K562 (cell line): ENCODE measurements at regions not wholly inside any gene's neighbourhood (a gene's known extent, or its start where the extent isn't known, plus 50 kb on each side); places are given as distances from the start of the nearest gene placed in this dataset.

ENCODE experiments used
- HDAC6 ChIP-seq: IDR thresholded peaks from 2 replicates; pipeline ENCODE4 v1.6.1; 2012; ENCODE audit warnings: low read depth, mild to moderate bottlenecking, control low read depth, inconsistent platforms, low read length, moderate library complexity
- MCM3 ChIP-seq: fragments of 450-650 bp; IDR thresholded peaks from 2 replicates; pipeline ENCODE4 v1.6.1; 2016
- MTA2 ChIP-seq: fragments of 450-650 bp; IDR thresholded peaks from 2 replicates; pipeline ENCODE4 v1.6.1; 2016; ENCODE audit warnings: low read depth
- MTF1 ChIP-seq: fragments of 250-450 bp; sonication (Bioruptor Pico); IDR thresholded peaks from 2 replicates; pipeline ENCODE4 v1.9.0; 2021; ENCODE audit warnings: moderate library complexity, mild to moderate bottlenecking, inconsistent platforms, borderline replicate concordance
- PHF20 ChIP-seq: fragments of 450-650 bp; IDR thresholded peaks from 2 replicates; pipeline ENCODE4 v1.6.1; 2018; ENCODE audit not compliant: partially characterized antibody
- PTTG1 ChIP-seq: fragments of 450-650 bp; IDR thresholded peaks from 2 replicates; pipeline ENCODE4 v1.6.1; 2016; ENCODE audit warnings: low read depth, mild to moderate bottlenecking, missing genetic modification characterization, missing compliant biosample characterization
- RCOR1 ChIP-seq, 2 experiments: IDR thresholded peaks; 2 replicates each; pipeline ENCODE4 v1.6.1; 2012; ENCODE audit warnings: low read depth in 2 of 2, low read length in 2 of 2, borderline replicate concordance in 1 of 2, improper control_type of control experiment in 1 of 2
- TSC22D4 ChIP-seq: fragments of 450-650 bp; IDR thresholded peaks from 2 replicates; pipeline ENCODE4 v1.6.1; 2016; ENCODE audit warnings: missing genetic modification characterization, missing biosample characterization, control low read depth
- ZNF436 ChIP-seq: fragments of 250-450, 450-650 bp; sonication (Bioruptor Pico); formaldehyde crosslinking; IDR thresholded peaks from 2 replicates; pipeline ENCODE4 v1.7.0; 2020; ENCODE audit warnings: mild to moderate bottlenecking
- ZNF561 ChIP-seq: fragments of 450-650 bp; formaldehyde crosslinking; conservative IDR thresholded peaks from 2 replicates; pipeline ENCODE4 v1.4.0; 2020; ENCODE audit warnings: mild to moderate bottlenecking, moderate library complexity
- ZNF584 ChIP-seq: fragments of 200-800 bp; sonication (Bioruptor generic); IDR thresholded peaks from 2 replicates; pipeline ENCODE4 v1.6.1; 2016; ENCODE audit warnings: low read depth, mild to moderate bottlenecking, missing genetic modification characterization, missing compliant biosample characterization
- TF ChIP-seq, protein P1 (sequence below): fragments of 450-650 bp; conservative IDR thresholded peaks from 2 replicates; pipeline ENCODE4 v1.6.1; 2016; ENCODE audit warnings: missing genetic modification characterization, low read depth, mild to moderate bottlenecking, control low read depth, missing compliant biosample characterization
- TF ChIP-seq, protein P2 (sequence below): fragments of 250-450 bp; sonication (Bioruptor Pico); IDR thresholded peaks from 2 replicates; pipeline ENCODE4 v1.9.0; 2021; ENCODE audit warnings: mild to moderate bottlenecking, inconsistent platforms
- TF ChIP-seq, protein P3 (sequence below): sonication (generic); formaldehyde crosslinking; IDR thresholded peaks from 2 replicates; pipeline ENCODE4 v1.9.0; 2022; ENCODE audit warnings: mild to moderate bottlenecking, missing genetic modification reagents
- TF ChIP-seq, protein P4 (sequence below): fragments of 250-450 bp; sonication (Bioruptor Pico); IDR thresholded peaks from 2 replicates; pipeline ENCODE4 v1.5.0; 2020; ENCODE audit warnings: mild to moderate bottlenecking

DNA sequence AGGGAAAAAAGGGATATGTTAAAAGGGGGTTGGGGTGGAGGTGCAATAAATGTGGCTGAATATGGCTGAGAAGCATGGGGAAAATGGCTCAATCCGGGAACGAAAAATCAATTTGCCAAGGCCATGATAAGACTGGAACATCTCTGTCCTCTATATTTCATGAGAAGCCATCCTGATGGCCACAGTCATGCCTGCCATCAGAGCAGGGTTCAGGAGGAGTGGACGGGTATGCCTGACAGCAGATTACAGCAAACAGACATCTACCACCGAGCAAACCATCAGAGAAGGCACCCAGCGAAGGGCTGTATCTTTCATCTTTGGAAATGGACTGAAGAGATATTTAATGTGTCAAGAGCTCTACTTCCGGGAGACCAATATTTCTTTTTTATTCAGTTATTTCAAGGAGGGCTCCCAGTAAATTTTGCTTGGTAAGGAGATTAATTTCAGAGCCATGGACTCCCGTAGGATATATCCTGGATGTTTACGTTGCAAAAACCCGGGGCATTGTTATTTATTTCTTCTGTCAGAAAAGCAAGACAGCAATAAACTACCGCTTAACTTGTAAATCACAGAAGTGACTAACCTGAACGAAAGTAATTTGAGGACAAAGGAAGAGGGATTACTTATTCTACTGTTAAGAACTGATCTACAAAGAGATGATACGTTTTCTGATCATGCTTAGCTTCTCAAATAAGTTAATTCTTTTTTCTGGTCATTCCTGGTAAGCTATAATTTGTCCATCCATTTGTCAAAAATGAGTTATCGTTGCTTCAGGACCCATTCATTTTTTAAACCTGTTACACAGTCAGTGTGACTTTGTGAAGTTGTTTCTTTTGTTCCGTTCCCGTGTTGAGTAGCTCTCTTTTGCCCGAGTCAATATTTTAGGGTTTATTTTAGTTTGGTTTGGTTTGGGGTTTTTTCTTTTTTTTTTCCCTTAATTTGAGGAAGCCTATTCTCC, 80.6 kb upstream of the CHD2 start (continued):
- TF ChIP-seq PTTG1 (tag), result no peak
- TF ChIP-seq, protein P1, sequence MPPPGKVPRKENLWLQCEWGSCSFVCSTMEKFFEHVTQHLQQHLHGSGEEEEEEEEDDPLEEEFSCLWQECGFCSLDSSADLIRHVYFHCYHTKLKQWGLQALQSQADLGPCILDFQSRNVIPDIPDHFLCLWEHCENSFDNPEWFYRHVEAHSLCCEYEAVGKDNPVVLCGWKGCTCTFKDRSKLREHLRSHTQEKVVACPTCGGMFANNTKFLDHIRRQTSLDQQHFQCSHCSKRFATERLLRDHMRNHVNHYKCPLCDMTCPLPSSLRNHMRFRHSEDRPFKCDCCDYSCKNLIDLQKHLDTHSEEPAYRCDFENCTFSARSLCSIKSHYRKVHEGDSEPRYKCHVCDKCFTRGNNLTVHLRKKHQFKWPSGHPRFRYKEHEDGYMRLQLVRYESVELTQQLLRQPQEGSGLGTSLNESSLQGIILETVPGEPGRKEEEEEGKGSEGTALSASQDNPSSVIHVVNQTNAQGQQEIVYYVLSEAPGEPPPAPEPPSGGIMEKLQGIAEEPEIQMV (tag), result no peak
- no peak for TF ChIP-seq ZNF436 (CRISPR knock-in tag)
- TF ChIP-seq ZNF561 (CRISPR knock-in tag), result no peak
- TF ChIP-seq TSC22D4 (tag), result no peak
- TF ChIP-seq, protein P2, sequence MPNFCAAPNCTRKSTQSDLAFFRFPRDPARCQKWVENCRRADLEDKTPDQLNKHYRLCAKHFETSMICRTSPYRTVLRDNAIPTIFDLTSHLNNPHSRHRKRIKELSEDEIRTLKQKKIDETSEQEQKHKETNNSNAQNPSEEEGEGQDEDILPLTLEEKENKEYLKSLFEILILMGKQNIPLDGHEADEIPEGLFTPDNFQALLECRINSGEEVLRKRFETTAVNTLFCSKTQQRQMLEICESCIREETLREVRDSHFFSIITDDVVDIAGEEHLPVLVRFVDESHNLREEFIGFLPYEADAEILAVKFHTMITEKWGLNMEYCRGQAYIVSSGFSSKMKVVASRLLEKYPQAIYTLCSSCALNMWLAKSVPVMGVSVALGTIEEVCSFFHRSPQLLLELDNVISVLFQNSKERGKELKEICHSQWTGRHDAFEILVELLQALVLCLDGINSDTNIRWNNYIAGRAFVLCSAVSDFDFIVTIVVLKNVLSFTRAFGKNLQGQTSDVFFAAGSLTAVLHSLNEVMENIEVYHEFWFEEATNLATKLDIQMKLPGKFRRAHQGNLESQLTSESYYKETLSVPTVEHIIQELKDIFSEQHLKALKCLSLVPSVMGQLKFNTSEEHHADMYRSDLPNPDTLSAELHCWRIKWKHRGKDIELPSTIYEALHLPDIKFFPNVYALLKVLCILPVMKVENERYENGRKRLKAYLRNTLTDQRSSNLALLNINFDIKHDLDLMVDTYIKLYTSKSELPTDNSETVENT (CRISPR knock-in tag), result no peak
- no peak for TF ChIP-seq MTF1 (CRISPR knock-in tag)
- TF ChIP-seq RCOR1 (IDR thresholded peaks at IDR 0.05; ENCODE audit: borderline replicate concordance in 1 of 2, low read depth in 2 of 2, low read length in 2 of 2), result no peak
- TF ChIP-seq, protein P3, sequence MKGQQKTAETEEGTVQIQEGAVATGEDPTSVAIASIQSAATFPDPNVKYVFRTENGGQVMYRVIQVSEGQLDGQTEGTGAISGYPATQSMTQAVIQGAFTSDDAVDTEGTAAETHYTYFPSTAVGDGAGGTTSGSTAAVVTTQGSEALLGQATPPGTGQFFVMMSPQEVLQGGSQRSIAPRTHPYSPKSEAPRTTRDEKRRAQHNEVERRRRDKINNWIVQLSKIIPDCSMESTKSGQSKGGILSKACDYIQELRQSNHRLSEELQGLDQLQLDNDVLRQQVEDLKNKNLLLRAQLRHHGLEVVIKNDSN (CRISPR knock-in tag), result no peak
- no peak for TF ChIP-seq ZNF584
- TF ChIP-seq MCM3, result no peak
- TF ChIP-seq, protein P4, sequence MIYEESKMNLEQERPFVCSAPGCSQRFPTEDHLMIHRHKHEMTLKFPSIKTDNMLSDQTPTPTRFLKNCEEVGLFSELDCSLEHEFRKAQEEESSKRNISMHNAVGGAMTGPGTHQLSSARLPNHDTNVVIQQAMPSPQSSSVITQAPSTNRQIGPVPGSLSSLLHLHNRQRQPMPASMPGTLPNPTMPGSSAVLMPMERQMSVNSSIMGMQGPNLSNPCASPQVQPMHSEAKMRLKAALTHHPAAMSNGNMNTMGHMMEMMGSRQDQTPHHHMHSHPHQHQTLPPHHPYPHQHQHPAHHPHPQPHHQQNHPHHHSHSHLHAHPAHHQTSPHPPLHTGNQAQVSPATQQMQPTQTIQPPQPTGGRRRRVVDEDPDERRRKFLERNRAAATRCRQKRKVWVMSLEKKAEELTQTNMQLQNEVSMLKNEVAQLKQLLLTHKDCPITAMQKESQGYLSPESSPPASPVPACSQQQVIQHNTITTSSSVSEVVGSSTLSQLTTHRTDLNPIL, result no peak
- no peak for TF ChIP-seq MTA2
- no peak for TF ChIP-seq PHF20
- no peak for TF ChIP-seq HDAC6
